ENCODE measurements at regions not wholly inside any gene's neighbourhood (a gene's known extent, or its start where the extent isn't known, plus 50 kb on each side); places are given as distances from the start of the nearest gene placed in this dataset.
"Not testable (repeated sequence)": the region's sequence is repeated elsewhere in the genome, so short reads cannot be mapped to it uniquely, and the experiment has no call there.

DNA sequence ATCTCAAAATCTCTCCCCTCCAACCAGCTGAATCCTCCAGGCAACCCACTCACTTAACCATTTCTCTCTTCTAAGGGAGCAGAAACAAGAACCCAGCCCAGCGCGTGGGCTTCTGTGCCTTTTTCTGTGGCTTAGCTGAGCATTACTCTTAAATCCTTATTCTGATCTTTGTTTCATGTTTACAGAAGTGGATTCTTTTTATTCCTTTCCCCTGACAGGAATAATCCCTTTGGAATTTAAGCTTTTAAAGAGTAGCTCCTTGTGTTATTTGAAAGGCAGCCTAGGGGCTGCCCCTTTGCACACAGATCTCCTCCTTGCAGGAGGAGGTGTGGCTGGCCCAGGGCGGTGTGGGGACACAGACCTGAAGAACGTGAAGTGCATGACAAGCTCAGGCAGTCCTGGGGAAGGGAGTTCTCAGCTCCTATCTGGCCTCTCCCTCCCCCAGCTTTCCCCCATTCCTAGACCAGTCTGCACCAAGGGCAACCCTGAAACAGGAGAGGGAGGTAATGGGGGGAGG, 77.1 kb upstream of the UBE2E1 start:
- no peak overlapping the region for H3K4me3 ChIP-seq
- H3K27me3 ChIP-seq (ENCODE audit: low read depth), result no peaks in the 10 kb centered on the region
- TF ChIP-seq, protein P1, sequence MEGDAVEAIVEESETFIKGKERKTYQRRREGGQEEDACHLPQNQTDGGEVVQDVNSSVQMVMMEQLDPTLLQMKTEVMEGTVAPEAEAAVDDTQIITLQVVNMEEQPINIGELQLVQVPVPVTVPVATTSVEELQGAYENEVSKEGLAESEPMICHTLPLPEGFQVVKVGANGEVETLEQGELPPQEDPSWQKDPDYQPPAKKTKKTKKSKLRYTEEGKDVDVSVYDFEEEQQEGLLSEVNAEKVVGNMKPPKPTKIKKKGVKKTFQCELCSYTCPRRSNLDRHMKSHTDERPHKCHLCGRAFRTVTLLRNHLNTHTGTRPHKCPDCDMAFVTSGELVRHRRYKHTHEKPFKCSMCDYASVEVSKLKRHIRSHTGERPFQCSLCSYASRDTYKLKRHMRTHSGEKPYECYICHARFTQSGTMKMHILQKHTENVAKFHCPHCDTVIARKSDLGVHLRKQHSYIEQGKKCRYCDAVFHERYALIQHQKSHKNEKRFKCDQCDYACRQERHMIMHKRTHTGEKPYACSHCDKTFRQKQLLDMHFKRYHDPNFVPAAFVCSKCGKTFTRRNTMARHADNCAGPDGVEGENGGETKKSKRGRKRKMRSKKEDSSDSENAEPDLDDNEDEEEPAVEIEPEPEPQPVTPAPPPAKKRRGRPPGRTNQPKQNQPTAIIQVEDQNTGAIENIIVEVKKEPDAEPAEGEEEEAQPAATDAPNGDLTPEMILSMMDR (IDR thresholded peaks at IDR 0.05; ENCODE audit: borderline replicate concordance), result no peak
- intact Hi-C loops (cut with micrococcal nuclease), result no loop called here
- no peak for DNase-seq
- peaks cover 11% of the 10 kb centered on the region for H3K4me1 ChIP-seq
- H3K36me3 ChIP-seq, result no peaks in the 10 kb centered on the region
- H3K9me3 ChIP-seq (replicated peaks), result no peaks in the 10 kb centered on the region
- H3K27ac ChIP-seq (replicated peaks), result no peak overlapping the region

DNA sequence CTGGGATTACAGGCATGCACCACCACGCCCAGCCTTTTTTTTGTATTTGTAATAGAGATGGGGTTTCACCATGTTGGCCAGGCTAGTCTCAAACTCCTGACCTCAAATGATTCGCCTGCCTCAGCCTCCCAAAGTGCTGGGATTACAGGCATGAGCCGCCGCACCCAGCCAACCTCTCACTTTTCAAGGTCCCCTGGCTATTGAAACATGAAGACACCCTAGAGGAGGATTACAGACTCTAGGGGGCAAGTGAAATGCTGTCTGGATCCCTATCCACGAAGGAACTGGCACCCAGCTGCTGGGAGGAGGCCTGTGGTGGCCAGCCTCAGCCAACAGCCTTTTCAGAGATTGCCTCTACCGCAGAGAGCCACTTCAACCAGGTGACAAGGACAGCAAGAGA, 76.4 kb upstream of the UBE2E1 start:
- H3K4me3 ChIP-seq; H3K9me3 ChIP-seq (replicated peaks); H3K36me3 ChIP-seq; H3K27me3 ChIP-seq (ENCODE audit: low read depth); H3K27ac ChIP-seq (replicated peaks); DNase-seq; intact Hi-C loops (cut with micrococcal nuclease): not testable (repeated sequence)
- H3K4me1 ChIP-seq, result peaks cover 11% of the 10 kb centered on the region

DNA sequence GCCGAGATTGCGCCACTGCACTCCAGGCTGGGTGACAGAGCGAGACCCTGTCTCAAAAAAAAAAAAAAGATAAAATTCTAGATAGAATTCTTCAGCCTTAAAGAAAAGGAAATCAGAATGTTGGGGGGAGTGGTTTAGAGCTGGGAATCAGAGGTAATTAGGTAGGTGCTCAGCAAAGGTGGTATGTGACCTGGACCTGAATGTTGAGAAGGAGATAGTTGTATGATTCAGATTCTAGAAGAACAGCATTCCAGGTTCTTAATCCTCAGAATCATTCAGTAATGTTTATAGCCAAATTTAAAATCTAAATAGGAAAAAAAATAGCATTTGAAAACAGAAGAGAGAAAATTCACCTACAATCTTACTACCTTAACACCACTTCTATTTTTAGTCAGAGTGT, 71.3 kb upstream of the UBE2E1 start:
- Histone ChIP-seq H3K27me3 (ENCODE audit: low read depth) (no peaks in the 10 kb centered on the region), H3K9me3 (replicated peaks) (no peaks in the 10 kb centered on the region), H3K4me3 (no peak overlapping the region), H3K27ac (replicated peaks) (peak overlapping the region; percentile 27), H3K4me1 (peaks cover 33% of the 10 kb centered on the region), H3K36me3 (no peaks in the 10 kb centered on the region)
- intact Hi-C loops (cut with micrococcal nuclease), result no loop called here
- DNase-seq, result no peak
- TF ChIP-seq, protein P1 (IDR thresholded peaks at IDR 0.05; ENCODE audit: borderline replicate concordance), result no peak

DNA sequence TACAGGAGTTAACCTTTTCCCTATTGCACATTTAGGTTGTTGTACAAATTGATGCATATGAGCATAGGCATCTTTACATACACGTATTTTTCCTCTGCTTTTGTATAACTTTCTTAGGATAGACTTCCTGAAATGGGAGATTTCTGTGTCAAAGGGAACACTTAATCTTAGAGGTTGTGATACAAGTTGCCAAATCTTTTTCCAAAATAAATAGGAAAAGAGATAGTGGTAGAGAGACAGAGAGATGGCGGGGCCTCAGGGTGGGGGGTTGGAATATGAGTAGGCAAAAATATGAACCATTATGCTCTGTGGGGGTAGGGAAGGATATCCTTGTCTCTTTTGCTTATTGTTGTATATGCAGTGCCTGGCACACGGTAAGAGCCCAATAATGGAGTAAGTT, 70.7 kb upstream of the UBE2E1 start:
- TF ChIP-seq, protein P1 (IDR thresholded peaks at IDR 0.05; ENCODE audit: borderline replicate concordance), result no peak
- Histone ChIP-seq H3K27ac (replicated peaks) (peak overlapping the region; percentile 27), H3K4me3 (no peak overlapping the region), H3K36me3 (no peaks in the 10 kb centered on the region), H3K27me3 (ENCODE audit: low read depth) (no peaks in the 10 kb centered on the region), H3K9me3 (replicated peaks) (no peaks in the 10 kb centered on the region), H3K4me1 (peaks cover 39% of the 10 kb centered on the region)
- no peak for DNase-seq
- intact Hi-C loops (cut with micrococcal nuclease), result no loop called here

DNA sequence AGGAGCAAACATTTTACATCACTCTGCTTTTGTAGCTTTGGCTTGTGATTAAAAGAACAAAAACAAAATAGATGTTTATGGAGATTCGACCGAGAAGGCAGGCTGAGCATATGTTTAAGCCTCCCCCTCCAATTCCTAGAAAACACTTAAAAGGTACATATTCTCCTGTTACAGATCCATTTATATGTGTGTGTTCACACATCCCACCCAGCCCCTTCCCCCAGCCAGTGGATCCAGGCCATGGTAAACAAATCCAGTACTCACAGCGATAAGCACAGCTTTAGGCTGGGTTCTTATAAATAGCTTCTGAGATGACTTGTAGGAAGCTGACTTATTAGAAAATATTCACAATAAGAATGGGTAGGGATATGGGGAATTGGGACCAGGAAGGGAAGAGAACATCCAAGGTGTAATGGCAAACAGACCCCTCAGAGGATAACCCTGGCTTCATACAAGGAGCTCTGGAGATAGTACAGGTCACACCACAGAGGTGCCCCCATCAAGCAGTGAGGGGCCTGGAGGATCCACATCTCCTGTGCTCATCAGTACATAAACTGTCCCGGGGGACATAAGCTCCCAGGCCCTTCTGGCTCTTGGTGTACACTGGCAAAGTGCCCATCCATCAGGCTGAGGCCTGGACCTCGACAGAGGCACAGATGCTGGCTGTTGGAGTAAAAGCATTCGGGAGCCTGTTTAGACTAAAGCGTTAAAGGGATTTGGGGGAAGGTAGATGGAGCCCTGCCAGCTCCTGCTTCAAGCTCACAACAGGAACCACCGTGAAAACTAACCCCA, 70.0 kb upstream of the UBE2E1 start:
- peak overlapping the region; percentile 27 for H3K27ac ChIP-seq (replicated peaks)
- TF ChIP-seq, protein P1 (IDR thresholded peaks at IDR 0.05; ENCODE audit: borderline replicate concordance), result no peak

DNA sequence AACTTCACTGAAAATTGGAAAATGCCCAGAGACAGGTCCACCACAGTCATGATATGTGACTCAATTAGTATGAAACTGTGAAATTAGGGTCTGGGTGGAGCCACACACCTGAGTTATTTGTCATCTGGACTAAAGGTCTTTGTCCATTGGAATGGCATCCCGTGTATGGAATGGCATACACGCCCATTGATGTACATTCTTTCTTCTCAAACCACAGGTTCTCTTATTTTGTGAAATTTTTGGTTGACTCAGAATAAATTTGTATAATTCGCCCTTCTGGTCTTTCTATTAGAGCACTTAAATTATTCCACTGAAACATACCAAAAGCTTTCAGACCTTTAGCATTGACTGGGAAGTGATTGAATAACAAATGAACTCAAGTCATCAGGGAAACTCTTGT, 66.8 kb upstream of the UBE2E1 start:
- DNase-seq, result no peak
- no peaks in the 10 kb centered on the region for H3K9me3 ChIP-seq (replicated peaks)
- no peaks in the 10 kb centered on the region for H3K36me3 ChIP-seq
- intact Hi-C loops (cut with micrococcal nuclease), result no loop called here
- TF ChIP-seq, protein P1 (IDR thresholded peaks at IDR 0.05; ENCODE audit: borderline replicate concordance), result no peak
- peak overlapping the region; percentile 10 for H3K27ac ChIP-seq (replicated peaks)
- no peak overlapping the region for H3K4me3 ChIP-seq
- H3K27me3 ChIP-seq (ENCODE audit: low read depth), result peaks cover 6% of the 10 kb centered on the region
- peaks cover 47% of the 10 kb centered on the region for H3K4me1 ChIP-seq

More for the DNA sequence above, 70.0 kb upstream of the UBE2E1 start:
- Histone ChIP-seq H3K4me1 (peaks cover 45% of the 10 kb centered on the region), H3K9me3 (replicated peaks) (no peaks in the 10 kb centered on the region), H3K36me3 (no peaks in the 10 kb centered on the region), H3K27me3 (ENCODE audit: low read depth) (no peaks in the 10 kb centered on the region), H3K4me3 (no peak overlapping the region)
- intact Hi-C loops (cut with micrococcal nuclease), result no loop called here
- peak; percentile 55 for DNase-seq
